ENCODE measurements at regions not wholly inside any gene's neighbourhood (a gene's known extent, or its start where the extent isn't known, plus 50 kb on each side); places are given as distances from the start of the nearest gene placed in this dataset.
A peak's percentile ranks its signal among the peaks of the same experiment; 100 is the strongest.

DNA sequence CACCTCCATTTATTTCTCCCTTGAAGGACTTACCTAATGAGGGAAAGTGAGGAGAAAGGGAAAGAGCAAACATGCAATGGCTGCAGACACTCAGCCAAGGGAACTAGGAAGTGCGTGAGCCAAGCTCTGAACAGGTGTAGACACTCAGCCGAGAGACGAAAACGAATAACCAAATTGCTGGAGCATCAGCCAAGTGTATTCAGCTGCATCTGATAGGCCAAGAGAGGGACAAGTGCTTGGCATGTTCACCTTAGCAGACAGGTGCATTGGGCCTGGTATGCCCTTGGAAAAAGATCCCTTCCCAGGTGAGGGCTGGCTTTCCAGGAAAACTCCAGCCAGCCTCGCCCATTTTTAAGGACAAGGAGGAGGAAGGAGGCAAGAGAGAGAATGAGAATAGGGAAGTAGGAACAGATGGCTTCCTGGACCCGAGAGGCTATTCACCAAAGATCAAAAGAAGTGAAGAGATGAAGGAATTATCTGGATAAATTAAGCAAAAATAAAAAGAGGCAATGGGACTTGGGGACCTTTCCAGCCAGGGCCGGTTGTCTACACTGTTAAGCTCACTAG lies 184.7 kb downstream of the TOMM20 start:
- TF ChIP-seq POLR2AphosphoS5 (IDR thresholded peaks at IDR 0.05; ENCODE audit: low read depth) (no peak; the same call in 1 of the 2 replicates), SPI1 (IDR thresholded peaks at IDR 0.05; ENCODE audit: borderline replicate concordance, low read depth) (peak; percentile 63)
- TF ChIP-seq, protein P1, sequence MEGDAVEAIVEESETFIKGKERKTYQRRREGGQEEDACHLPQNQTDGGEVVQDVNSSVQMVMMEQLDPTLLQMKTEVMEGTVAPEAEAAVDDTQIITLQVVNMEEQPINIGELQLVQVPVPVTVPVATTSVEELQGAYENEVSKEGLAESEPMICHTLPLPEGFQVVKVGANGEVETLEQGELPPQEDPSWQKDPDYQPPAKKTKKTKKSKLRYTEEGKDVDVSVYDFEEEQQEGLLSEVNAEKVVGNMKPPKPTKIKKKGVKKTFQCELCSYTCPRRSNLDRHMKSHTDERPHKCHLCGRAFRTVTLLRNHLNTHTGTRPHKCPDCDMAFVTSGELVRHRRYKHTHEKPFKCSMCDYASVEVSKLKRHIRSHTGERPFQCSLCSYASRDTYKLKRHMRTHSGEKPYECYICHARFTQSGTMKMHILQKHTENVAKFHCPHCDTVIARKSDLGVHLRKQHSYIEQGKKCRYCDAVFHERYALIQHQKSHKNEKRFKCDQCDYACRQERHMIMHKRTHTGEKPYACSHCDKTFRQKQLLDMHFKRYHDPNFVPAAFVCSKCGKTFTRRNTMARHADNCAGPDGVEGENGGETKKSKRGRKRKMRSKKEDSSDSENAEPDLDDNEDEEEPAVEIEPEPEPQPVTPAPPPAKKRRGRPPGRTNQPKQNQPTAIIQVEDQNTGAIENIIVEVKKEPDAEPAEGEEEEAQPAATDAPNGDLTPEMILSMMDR (IDR thresholded peaks at IDR 0.05; ENCODE audit: insufficient read depth, low read length) = no peak

Measured in HL-60 (cell line).